Stimulated activated CD4-positive, alpha-beta T cell treated with anti-CD3 and anti-CD28 coated beads, Interleukin-2, amount 100 ng/mL, for 4 hours (primary cell): ENCODE measurements at regions not wholly inside any gene's neighbourhood (a gene's known extent, or its start where the extent isn't known, plus 50 kb on each side); places are given as distances from the start of the nearest gene placed in this dataset.
"Not testable (repeated sequence)": the region's sequence is repeated elsewhere in the genome, so short reads cannot be mapped to it uniquely, and the experiment has no call there.

ENCODE experiments used
- DNase-seq: peaks from one replicate; pipeline ENCODE4 v3.0.0-alpha.2; 2020; ENCODE audit warnings: low read depth

DNA sequence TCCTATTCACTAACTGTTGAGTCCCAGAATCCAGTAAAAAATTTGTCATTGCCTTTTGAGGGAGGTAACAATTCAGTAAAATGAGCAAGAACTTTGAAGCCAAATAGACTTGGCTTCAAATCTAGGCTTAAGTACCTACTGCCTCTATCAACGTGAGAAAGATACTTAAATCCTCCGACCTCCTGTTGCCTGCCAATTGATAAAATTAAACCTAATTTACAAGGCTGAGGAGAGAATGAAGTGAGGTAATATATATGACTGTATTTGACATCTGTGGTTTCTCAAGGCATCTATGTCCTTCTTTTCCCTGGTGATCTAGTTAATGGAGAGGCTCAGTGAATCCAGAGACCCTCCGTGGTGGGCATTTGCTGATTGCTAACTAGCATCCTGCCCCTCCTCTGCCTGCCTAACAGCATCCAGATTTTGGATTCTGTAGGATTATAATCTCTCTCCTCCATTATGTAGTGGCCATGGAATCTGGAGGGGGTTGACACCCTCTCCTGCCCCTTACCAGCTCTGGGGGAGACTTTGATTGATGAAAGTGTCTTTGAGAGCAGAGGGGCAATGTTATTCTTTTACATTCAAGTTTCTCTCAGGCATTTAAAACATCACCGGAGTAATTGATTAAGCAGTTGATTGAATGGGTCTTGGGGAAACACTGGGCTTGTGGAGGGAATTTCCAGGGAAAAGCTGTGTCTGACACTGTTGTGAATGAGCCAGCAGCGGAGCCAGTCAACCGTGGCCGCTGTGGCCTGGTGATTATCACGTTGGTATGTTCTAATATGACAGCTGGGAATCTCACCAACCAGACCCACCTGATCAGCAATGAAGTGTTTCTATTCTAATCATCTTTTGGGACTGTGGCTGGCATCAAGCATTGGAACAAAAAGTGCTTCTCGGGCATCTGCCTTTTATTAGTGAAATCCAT lies 140.7 kb upstream of the FAM78B start:
- DNase-seq, result no peak

DNA sequence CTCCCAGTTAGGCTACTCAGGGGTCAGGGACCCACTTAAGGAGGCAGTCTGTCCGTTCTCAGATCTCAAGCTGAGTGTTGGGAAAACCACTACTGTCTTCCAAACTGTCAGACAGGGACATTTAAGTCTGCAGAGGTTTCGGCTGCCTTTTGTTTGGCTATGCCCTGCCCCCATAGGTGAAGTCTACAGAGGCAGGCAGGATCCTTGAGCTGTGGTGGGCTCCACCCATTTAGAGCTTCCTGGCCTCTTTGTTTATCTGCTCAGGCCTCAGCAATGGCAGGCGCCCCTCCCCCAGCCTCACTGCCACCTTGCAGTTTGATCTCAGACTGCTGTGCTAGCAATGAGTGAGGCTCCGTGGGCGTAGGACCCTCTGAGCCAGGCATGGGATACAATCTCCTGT lies 149.5 kb upstream of the FAM78B start:
- not testable (repeated sequence) for DNase-seq

DNA sequence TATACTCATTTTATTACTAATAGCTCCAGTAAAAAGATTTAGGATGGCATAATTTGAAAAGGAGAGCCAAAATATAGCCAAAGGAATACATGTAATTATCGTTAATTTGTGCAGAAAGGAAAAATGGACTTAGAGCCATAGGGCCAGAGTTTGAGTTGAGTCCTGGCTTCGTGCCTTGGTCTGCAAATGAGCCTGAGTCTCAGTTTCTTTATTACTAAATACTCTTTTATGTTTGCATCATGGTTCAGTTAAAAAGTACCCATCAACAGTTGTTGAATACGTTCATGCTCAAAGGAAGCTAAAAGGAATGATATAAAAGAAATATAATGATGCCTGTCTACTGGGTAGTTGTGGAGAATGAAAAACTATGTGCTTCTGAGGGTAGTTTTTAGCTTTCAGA lies 155.7 kb upstream of the FAM78B start:
- DNase-seq, result no peak

DNA sequence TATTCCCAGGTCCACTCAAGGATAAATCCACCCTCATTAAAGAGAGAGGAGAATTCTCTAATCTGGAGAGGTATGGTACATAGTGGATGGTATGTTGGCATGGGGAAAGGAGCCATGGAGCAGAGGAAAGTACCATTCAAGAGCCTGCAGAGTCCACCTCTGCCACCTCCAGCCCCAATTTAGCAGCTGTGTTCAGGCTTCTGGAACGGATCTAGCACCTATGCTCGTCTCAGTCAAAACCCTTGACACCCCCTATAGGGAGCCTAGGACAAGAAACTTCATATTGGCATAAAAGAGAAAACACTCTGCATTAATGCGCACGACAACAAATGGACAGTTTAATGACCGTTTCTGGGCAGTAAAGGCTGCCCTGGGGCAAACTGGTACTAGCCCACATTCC lies 161.1 kb upstream of the FAM78B start:
- no peak for DNase-seq

DNA sequence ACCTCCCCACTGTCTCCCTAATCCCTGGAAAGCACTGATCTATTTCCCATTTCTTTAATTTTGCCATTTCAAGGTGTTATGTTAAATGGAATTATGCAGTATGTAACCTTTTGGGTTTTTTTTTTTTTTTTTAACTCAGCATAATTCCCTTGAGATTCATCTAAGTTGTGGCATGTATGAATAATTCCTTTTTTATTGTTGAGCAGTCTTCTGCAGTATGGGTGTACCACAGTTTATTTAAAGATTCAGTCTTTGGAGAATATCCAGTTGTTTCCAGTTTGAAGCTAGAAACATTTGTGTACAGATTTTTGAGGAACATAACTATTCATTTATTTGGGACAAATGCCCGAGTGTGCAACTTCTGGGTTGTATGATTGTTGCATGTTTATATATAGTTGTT lies 162.2 kb upstream of the FAM78B start:
- DNase-seq, result no peak

DNA sequence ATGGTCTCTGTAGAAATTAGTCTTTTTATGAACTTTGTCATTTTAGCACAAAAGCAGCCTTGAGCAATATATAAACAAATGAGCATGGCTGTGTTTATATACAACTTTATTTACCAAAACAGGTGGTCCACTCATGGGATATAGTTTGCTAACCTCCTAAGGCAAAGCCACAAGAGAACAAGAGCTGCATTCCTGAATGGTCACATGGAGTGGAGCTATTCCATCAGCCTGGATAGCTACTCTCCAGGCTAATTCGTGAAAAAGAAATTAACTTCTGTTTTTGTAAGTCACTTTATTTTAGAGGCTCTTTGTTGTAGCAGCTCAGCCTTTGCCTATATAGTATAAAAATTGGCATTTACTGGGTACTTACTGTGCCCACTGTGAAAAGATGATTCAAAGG lies 163.3 kb upstream of the FAM78B start:
- no peak for DNase-seq

DNA sequence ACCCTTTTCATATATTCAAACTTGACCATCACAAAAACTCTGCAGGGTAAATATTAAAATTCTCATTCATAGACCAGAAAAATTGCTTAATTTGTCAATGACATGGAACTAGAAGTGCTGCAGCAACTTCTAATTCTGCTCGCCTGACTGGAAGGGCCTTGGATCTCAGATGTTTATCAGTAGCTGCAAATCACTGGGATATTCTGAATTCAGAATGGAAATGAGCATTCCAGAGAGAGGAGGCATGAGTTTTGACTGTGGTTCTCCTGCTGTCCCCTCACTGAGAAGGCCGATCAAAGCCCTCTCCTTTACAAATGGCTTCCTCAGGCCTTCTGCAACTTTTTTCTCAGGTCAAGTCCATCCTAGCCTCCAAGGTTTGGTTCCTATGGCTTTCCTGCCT lies 171.3 kb upstream of the FAM78B start:
- no peak for DNase-seq

DNA sequence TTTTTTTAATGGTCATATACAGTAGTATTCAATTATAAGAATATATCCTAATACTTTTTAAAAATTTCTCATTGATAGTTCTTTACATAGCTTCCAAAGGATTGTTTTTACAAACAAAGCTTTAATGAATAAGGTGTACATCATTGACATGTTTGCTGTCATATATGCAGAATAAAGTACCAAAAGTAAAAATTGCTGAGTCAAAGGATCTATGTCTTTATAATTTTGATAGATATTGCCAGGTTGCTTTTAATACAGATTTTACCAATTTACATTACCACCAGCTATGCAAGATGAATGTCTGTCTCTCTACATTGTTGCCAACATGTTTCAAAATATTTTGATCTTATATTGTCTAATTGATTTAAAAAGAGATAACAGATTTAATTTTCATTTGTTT lies 173.9 kb upstream of the FAM78B start:
- DNase-seq, result no peak

DNA sequence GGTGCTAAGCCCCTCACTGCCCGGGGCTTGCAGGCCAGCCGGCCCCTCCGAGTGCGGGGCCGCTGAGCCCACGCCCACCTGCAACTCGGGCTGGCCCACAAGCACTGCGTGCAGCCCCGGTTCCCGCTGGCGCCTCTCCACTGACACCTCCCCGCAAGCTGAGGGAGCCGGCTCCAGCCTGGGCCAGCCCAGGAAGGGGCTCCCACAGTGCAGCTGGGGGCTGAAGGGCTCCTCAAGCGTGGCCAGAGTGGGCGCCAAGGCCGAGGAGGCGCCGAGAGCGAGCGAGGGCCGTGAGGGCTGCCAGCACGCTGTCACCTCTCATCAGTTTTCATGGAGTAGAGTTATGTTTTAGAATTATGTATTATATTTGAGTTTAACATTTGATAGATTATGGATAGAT lies 176.5 kb upstream of the FAM78B start:
- no peak for DNase-seq

DNA sequence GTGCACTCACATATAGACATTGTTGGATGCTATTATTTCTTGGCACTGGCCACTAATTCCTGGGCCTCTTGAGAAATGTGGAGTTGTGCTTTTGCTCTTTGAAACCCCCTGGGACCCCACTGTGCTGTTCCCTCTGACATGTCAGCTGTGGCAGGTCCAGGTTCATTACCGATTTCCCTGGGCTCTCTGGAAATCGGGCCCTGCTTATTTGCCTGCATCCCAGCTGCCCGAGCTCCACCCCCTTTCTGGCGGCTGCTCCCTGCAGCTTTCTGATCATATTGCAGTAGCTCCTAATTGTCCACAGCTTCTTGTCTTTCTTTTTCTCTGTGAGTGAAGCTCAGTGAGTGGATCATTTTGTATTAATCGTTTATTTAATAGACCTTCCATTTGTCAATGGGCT lies 183.7 kb upstream of the FAM78B start:
- DNase-seq, result no peak

DNA sequence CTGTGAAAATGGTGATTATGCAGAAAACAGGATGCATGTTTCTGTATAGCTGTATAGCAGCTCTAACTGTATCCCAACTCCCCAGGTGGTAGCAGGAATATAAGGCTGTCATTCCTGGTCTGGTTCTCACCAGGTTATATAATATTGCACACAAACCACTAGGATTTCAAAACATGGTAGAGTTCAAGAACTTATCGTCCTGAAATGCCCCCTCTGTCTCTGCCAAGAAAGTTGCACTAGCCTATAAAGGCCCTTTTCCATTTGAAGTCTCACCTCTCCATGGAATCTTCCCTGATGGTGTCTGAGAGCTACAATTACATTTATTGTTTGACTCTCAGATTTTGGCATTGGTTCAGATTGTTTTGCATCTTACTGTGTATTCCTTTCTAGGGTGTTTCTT lies 184.9 kb upstream of the FAM78B start:
- DNase-seq, result no peak

DNA sequence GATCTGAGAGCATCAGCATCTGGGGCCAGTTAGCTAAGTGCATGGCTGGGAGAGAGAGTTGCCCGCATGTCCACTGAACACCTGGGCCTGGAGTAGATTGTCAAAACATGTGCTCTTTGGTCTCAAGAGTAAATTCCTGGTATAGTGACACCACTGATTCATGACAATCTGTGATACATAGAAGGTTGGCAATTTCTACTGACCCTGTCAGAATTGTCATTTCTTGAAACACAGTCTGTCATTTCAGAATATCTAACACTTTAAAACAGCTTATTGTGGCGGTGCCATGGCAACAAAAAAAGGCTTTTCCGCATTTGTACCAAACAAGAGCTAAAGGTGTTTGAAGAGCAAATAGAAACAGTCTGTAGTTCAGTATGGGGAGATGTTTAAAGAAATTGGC lies 186.4 kb upstream of the FAM78B start:
- DNase-seq, result no peak

DNA sequence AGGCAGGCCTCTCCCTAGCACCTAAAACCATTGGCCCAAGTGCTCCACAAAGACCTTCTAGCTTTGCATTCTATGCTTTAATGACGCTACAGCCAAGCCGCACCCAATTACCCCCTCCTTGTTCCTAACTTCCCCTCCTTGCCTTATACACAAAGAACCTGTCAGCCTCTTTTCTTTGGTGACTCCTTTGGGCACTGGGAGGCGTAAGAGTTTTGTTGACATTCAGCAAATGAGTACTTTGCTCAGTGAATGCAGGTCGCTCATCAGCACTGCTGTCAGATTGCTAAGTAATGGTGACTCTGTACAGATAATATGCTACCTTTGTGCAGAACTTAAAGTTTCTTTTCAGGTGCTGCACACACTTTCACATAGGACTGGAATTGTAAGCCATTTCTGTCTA lies 187.6 kb upstream of the FAM78B start:
- DNase-seq, result no peak

DNA sequence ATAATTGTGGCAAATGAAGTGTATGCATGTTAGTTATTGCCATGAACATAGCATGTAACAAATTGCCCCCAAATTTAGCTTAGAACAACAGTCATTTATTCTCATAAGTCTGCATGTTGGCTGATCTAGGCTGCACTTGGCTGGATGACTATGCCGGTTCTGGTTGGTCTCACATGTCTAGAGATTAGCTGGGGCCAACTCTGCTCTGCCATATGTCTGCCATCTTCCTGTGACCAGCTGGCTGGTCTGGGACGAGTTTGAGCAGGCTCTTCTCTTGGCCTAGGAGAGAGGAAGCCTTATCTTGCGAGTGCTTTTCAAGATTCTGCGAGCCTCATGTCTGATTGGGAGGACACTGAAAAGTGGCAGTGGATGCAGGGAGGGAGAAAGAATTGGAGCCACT lies 198.3 kb upstream of the FAM78B start:
- DNase-seq, result no peak

DNA sequence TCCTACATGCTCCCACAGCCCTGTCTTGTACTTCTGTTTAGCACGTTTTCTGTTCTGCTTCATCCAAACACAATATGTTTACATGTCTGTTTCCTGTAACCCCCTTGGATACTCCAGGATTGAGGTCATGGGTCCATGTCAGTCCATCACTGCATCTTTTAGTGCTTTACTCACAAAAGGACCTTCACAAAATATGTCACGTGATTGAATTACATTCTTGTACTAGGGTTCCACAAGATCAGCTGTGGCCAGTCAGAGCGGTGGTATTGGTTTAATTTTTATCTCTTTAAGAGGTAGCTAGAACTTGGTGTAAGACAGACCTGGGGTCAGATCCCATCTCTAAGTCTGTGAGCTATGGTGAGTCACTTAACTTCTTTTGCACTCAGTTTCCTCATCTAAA lies 201.2 kb upstream of the FAM78B start:
- DNase-seq, result no peak

DNA sequence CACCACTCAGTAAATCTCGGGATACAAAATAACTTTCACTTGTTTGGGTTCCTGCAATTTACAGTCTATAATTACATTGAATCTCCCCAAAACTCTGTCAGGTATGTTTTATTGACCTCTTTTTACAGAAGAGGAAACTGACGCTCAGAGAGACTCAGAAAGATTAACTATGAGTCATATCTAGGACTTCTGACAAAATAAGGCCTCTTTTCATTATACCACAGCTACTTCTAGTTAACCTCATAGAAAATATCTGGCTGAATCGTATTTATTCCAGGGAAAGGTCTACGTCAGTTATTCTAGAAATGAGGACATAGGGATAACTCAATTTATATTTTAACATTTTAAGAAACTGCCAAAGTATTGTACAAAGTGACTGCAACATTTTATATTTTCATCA lies 211.1 kb upstream of the FAM78B start:
- DNase-seq, result no peak

DNA sequence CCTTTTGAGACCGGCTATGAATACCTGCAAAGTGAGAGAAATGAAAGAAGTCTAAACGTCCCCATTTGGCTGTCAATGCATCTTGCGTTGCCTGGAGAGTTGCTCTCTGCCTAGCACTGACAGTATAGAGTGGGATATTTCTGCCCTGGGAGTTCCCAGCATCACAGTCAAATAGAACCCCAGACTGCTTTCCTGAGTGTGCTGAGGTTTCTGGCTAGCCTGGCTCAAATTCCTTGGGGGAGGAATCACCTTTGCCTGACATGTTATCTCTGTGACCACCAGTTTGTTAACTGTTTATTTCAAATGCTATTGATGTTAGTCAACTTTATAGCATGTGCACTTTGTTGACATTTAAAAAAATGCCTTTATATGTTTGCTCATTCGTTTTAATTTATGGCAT lies 212.0 kb upstream of the FAM78B start:
- no peak for DNase-seq

DNA sequence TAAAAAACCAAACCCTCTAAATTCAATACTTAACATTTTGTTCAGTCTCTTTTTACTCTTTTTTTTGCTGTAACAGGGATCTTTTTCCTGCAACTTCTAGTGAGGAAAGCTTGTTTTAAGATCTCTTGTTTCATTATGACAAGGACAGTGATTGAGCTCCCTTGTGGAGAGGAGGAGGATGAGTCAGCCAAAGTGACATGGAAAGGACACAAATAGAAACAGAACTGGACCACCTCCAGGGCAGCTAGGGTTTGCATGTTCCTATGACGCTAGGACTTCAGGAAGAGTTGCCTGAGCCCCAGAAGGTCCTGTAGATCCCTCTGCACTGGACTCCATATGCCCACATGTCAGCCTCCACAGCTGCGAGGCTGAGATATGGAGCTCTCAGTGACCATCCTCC lies 212.6 kb upstream of the FAM78B start:
- no peak for DNase-seq

DNA sequence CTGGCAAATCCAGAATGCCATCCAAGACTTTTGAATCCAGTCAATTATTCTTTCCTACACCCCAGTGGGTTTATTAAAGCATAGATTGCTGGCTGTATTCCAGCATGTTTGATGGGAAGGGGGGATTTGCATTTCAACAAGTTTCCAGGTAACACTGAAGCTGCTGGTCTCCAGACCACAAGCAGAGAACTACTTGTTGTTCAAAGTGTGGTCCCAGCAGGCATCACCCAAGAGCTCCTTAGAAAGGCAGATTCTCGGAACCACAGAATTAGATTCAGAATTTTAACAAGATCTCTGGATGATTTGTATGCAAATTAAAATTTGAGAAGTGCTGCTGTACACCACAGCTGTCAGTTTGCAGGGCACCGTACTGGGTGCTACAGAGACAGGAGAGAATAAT lies 216.3 kb upstream of the FAM78B start:
- no peak for DNase-seq

DNA sequence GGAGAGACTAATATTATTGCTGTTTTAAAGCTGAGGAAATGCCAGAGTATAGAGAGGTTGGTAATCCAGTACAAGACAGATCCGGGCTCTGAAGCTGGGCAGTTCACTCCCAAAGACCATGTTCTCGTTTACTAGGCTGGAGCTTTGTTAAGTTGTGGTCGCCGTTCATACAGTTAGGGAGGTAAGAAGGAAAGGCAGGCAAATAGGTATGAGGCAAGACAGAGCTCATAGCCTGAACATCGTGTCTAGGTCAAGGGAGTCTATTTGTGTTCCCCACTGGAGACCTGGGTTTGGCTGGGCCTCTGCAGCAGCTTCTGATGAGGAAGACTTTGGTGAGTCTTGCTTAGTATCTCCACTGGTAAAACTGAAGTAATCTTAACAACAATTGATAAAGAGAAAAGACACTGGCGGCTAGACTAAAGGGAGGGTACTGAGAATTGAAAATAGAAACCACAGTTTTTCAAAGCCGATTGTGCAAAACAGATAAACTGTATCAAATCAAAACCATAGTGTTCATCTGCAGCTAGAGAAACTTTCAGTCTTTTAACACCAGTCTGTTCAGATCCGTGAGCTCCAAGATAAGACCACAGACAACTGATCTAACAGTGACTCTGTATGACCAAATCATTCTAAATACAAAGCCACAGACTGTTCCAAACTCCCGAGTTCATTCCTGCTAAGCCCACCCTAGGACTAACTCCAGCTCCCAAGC lies 217.0 kb upstream of the FAM78B start:
- DNase-seq, result no peak

DNA sequence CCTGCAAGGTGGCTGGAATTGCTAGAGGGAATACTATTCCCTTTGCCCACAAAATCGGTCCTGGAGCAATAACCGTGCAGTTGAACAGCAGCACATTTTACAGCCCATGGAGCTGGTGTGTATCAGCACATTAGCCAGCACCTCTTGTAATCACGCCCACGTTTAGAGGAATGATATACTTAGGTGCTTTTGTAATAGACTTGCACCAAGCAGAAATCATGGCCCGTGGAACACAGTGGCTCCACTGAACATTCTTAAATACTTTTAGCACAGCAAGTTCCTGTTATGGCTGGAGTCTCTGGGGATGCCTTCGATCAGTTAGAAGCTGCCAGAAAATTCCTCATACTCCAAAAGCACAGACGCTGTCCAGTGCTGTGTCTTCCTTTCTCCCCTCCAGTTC lies 218.1 kb upstream of the FAM78B start:
- no peak for DNase-seq

DNA sequence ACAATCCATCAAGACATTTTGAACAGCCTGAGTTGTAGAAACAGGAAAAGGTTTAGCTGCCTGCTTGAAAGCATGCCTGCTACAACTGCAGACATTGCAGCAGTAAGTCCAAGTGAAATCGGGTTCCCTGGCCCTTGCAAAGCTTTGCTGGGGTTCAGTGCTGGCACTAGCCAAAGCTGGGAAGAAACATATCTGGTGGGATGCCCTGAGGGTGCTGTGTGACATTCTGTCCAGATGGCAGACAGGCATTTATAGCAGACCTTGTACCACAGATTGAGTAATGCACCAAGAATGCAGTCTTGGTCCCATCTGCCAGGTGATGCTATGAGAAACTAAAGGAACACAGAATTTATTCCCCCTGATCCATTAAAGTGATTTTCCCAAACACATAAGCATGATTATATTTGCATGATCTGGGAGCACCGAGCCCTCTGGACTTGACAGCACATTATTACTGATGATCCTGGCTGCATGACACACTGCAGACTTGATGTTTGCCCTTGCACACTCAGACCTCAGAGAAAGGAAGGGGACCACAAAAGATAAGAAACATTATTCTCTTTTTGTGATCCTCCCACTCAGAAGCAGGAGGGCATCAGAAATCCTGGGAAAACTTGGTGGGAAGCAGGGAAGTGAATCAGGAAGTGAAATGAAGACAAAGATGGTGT lies 223.7 kb upstream of the FAM78B start:
- no peak for DNase-seq
